Vagina (tissue), 2 donors: ENCODE measurements at regions not wholly inside any gene's neighbourhood (a gene's known extent, or its start where the extent isn't known, plus 50 kb on each side); places are given as distances from the start of the nearest gene placed in this dataset.

Experiments used
- POLR2A ChIP-seq, 2 donors: fragments of 450-650 bp; IDR thresholded peaks; one replicate each; pipeline ENCODE4 v1.6.1; 2017; ENCODE audit warnings: antibody characterized with exemption in 2 of 2, mild to moderate bottlenecking in 2 of 2, moderate library complexity in 2 of 2
- POLR2AphosphoS5 ChIP-seq, 2 donors: sonication (generic); formaldehyde crosslinking; IDR thresholded peaks; one replicate each; pipeline ENCODE4 v1.9.0; 2017; ENCODE audit warnings: antibody characterized with exemption in 2 of 2, mild to moderate bottlenecking in 2 of 2, low read depth in 1 of 2; ENCODE audit not compliant: insufficient read depth in 1 of 2
- TF ChIP-seq, protein P1 (sequence below), 3 experiments: fragments of 450-650 bp in 2 of 3; fragments of 200-600 bp in 1 of 3; sonication (generic) in 1 of 3; IDR thresholded peaks; one replicate each; pipeline ENCODE4 v1.5.1; 2017 to 2019; ENCODE audit warnings: antibody characterized with exemption in 3 of 3, mild to moderate bottlenecking in 2 of 3, moderate library complexity in 2 of 3

DNA sequence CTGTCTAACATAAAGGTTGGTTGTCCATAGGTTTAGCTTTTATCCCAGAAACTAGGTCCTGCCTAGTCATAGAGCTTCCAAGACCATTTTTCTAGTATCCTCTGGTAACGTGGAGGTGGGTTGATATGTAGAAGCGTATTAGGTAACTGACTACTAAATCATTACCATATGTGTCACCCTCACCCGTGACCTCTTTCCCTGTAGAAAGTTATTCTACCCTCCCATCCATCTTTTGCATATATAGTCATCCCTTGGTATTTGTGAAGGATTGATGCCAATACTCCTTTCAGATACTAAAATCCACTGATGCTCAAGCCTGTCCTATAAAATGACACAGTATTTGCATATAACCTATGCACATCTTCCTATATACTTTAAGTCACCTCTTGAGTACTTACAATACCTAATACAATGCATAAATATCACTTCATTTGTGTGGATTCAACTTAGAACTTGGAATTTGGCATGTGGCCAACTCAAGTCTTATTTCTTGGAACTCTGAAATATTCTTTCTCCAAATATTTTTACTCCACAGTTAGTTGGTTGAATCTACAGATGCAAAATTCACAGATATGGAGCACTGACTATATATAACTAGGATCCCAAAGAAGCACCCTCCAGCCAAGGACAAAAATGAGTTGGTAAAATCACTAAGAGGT lies 497.0 kb upstream of the TENM4 start:
- TF ChIP-seq, protein P1, sequence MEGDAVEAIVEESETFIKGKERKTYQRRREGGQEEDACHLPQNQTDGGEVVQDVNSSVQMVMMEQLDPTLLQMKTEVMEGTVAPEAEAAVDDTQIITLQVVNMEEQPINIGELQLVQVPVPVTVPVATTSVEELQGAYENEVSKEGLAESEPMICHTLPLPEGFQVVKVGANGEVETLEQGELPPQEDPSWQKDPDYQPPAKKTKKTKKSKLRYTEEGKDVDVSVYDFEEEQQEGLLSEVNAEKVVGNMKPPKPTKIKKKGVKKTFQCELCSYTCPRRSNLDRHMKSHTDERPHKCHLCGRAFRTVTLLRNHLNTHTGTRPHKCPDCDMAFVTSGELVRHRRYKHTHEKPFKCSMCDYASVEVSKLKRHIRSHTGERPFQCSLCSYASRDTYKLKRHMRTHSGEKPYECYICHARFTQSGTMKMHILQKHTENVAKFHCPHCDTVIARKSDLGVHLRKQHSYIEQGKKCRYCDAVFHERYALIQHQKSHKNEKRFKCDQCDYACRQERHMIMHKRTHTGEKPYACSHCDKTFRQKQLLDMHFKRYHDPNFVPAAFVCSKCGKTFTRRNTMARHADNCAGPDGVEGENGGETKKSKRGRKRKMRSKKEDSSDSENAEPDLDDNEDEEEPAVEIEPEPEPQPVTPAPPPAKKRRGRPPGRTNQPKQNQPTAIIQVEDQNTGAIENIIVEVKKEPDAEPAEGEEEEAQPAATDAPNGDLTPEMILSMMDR (IDR thresholded peaks at IDR 0.05): no peak
- TF ChIP-seq POLR2AphosphoS5 (IDR thresholded peaks at IDR 0.05; ENCODE audit: insufficient read depth in 1 of 2, low read depth in 1 of 2): no peak
- TF ChIP-seq POLR2A (IDR thresholded peaks at IDR 0.05): no peak
